ENCODE measurements at regions not wholly inside any gene's neighbourhood (a gene's known extent, or its start where the extent isn't known, plus 50 kb on each side); places are given as distances from the start of the nearest gene placed in this dataset.

DNA sequence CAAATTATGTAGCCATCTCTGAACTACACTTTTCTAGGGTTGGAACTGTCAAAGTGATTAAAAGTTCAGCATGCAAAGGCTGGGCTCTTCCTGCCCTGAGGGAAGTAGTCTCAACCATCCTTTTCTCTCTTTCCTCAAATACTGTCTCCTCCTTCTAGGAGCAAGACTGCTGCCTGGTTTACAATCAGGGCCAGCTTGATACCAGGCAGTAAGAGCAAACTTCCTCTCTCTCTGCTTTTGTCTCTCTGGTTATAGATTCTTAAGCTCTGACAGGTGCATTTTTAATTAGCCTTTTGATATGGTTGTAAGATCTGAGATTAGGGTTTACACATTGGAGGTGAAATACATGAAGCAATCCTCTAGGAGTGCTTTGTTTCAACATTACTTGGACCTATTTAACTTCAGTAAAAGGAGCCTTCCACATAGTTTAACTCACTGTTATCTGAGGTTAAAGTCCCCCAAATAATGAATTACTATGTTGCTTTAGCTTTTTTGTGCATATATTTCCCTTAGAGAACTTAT, 436.1 kb downstream of the SPATA31D1 start:
- Histone ChIP-seq H3K27ac (ENCODE audit: extremely low read depth, low read depth, low read length) (no peak overlapping the region), H3K9ac (ENCODE audit: insufficient read depth in 1 of 2, low read depth in 2 of 2, low read length in 2 of 2) (no peak overlapping the region), H3K9me1 (ENCODE audit: control insufficient read depth, insufficient read depth, low read length) (no peaks in the 10 kb centered on the region), H4K20me1 (replicated peaks; ENCODE audit: control insufficient read depth, insufficient read depth, low read length) (no peaks in the 10 kb centered on the region), H3K9me3 (replicated peaks; ENCODE audit: control insufficient read depth, insufficient read depth, low read depth, low read length) (no peaks in the 10 kb centered on the region), H3K36me3 (ENCODE audit: control insufficient read depth, insufficient read depth, low read length) (no peaks in the 10 kb centered on the region), H3K79me2 (ENCODE audit: control insufficient read depth, insufficient read depth, low read length) (no peaks in the 10 kb centered on the region), H3K4me2 (ENCODE audit: insufficient read depth, low read length) (no peak overlapping the region), H3K27me3 (ENCODE audit: control insufficient read depth in 2 of 2, insufficient read depth in 2 of 2, low read length in 2 of 2) (no peaks in the 10 kb centered on the region), H3K4me3 (no peak overlapping the region), H2AFZ (ENCODE audit: low read depth, low read length) (no peak overlapping the region), H3K4me1 (replicated peaks in 1 of 2; ENCODE audit: control insufficient read depth in 2 of 2, insufficient read depth in 2 of 2, low read length in 2 of 2) (no peaks in the 10 kb centered on the region)
- BruUV-seq (replicated peaks) = no TSS peak
- CTCF ChIA-PET (ENCODE audit: low intra/inter-chr PET ratio) = no interaction called here
- TF ChIP-seq, protein P1, sequence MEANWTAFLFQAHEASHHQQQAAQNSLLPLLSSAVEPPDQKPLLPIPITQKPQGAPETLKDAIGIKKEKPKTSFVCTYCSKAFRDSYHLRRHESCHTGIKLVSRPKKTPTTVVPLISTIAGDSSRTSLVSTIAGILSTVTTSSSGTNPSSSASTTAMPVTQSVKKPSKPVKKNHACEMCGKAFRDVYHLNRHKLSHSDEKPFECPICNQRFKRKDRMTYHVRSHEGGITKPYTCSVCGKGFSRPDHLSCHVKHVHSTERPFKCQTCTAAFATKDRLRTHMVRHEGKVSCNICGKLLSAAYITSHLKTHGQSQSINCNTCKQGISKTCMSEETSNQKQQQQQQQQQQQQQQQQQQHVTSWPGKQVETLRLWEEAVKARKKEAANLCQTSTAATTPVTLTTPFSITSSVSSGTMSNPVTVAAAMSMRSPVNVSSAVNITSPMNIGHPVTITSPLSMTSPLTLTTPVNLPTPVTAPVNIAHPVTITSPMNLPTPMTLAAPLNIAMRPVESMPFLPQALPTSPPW (CRISPR knock-in tag; IDR thresholded peaks at IDR 0.05) = no peak
- TF ChIP-seq HNRNPLL (IDR thresholded peaks at IDR 0.05; ENCODE audit: low read depth, low read length, poor library complexity, severe bottlenecking) (no peak), POLR2AphosphoS5 (IDR thresholded peaks at IDR 0.05; ENCODE audit: control insufficient read depth, insufficient read depth, low read depth, low read length) (no peak), GABPB2 (CRISPR knock-in tag; conservative IDR thresholded peaks at IDR 0.05) (no peak), PHB2 (IDR thresholded peaks at IDR 0.05; ENCODE audit: low read depth) (no peak), WHSC1 (IDR thresholded peaks at IDR 0.05; ENCODE audit: low read length) (no peak), ZNF644 (tag; IDR thresholded peaks at IDR 0.05; ENCODE audit: low read depth) (no peak)
- TF ChIP-seq, protein P2, sequence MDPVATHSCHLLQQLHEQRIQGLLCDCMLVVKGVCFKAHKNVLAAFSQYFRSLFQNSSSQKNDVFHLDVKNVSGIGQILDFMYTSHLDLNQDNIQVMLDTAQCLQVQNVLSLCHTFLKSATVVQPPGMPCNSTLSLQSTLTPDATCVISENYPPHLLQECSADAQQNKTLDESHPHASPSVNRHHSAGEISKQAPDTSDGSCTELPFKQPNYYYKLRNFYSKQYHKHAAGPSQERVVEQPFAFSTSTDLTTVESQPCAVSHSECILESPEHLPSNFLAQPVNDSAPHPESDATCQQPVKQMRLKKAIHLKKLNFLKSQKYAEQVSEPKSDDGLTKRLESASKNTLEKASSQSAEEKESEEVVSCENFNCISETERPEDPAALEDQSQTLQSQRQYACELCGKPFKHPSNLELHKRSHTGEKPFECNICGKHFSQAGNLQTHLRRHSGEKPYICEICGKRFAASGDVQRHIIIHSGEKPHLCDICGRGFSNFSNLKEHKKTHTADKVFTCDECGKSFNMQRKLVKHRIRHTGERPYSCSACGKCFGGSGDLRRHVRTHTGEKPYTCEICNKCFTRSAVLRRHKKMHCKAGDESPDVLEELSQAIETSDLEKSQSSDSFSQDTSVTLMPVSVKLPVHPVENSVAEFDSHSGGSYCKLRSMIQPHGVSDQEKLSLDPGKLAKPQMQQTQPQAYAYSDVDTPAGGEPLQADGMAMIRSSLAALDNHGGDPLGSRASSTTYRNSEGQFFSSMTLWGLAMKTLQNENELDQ (CRISPR knock-in tag; IDR thresholded peaks at IDR 0.05; ENCODE audit: borderline replicate concordance) = no peak
- ATAC-seq (no peak), FAIRE-seq (no peak), DNase-seq (ENCODE audit: extremely low read depth in 1 of 4, low spot score in 3 of 4) (no peak)
- in situ Hi-C loops (cut with MboI) (no loop called here), intact Hi-C loops (cut with micrococcal nuclease) (no loop called here)
- POLR2A ChIA-PET = no interaction called here

All from K562 (cell line).